Suprapubic skin (tissue), 4 donors: ENCODE measurements at regions not wholly inside any gene's neighbourhood (a gene's known extent, or its start where the extent isn't known, plus 50 kb on each side); places are given as distances from the start of the nearest gene placed in this dataset.

Experiments used
- POLR2A ChIP-seq, 2 donors: fragments of 450-650 bp; IDR thresholded peaks; one replicate each; pipeline ENCODE4 v1.6.1; 2017; ENCODE audit warnings: antibody characterized with exemption in 2 of 2, mild to moderate bottlenecking in 2 of 2, moderate library complexity in 2 of 2
- POLR2AphosphoS5 ChIP-seq, 3 donors: sonication (generic); formaldehyde crosslinking; IDR thresholded peaks; one replicate each; pipeline ENCODE4 v1.6.1; 2017; ENCODE audit warnings: antibody characterized with exemption in 3 of 3
- TF ChIP-seq, protein P1 (sequence below), 2 donors: fragments of 200-600 bp in 1 of 2; fragments of 450-650 bp in 1 of 2; sonication (generic) in 1 of 2; IDR thresholded peaks; one replicate each; pipeline ENCODE4 v1.5.1; 2016 to 2019; ENCODE audit warnings: antibody characterized with exemption in 2 of 2, mild to moderate bottlenecking in 1 of 2, moderate library complexity in 1 of 2

DNA sequence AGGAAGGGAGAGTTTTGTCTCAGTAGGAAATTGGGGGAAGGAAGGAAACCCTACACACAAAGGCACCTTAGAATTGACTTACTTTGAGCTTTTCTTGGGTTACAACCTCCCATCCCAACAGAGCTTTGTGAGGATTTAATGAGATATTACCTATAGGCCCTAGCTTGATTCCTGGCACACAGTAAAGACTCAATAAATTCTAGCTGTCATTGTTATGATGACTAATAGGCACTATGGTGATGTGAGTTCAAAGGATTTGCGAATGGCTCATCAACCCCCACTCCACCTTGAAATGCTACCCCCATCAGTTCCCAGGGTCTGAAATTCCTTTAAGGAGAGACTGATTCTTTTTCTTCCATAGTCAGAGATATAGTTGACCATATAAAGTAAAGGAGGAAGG lies 67.9 kb upstream of the SMNDC1 start:
- TF ChIP-seq, protein P1, sequence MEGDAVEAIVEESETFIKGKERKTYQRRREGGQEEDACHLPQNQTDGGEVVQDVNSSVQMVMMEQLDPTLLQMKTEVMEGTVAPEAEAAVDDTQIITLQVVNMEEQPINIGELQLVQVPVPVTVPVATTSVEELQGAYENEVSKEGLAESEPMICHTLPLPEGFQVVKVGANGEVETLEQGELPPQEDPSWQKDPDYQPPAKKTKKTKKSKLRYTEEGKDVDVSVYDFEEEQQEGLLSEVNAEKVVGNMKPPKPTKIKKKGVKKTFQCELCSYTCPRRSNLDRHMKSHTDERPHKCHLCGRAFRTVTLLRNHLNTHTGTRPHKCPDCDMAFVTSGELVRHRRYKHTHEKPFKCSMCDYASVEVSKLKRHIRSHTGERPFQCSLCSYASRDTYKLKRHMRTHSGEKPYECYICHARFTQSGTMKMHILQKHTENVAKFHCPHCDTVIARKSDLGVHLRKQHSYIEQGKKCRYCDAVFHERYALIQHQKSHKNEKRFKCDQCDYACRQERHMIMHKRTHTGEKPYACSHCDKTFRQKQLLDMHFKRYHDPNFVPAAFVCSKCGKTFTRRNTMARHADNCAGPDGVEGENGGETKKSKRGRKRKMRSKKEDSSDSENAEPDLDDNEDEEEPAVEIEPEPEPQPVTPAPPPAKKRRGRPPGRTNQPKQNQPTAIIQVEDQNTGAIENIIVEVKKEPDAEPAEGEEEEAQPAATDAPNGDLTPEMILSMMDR (IDR thresholded peaks at IDR 0.05), result no peak
- TF ChIP-seq POLR2A (IDR thresholded peaks at IDR 0.05) (no peak), POLR2AphosphoS5 (IDR thresholded peaks at IDR 0.05) (no peak)
